GM23338 (cell line): ENCODE measurements at regions not wholly inside any gene's neighbourhood (a gene's known extent, or its start where the extent isn't known, plus 50 kb on each side); places are given as distances from the start of the nearest gene placed in this dataset.

Experiments used
- ATAC-seq: fragments of 200-7000 bp; cut with Tn5 transposase; 3 replicates; pipeline ENCODE4 v1.9.1; 2020
- DNase-seq: peaks from one replicate; pipeline ENCODE4 v3.0.0-alpha.2; 2015; ENCODE audit warnings: low spot score
- H2AFZ ChIP-seq: fragments of 200-600 bp; sonication (generic); 2 replicates; pipeline ENCODE4 v1.8.0; 2016; ENCODE audit warnings: antibody characterized with exemption, mild to moderate bottlenecking, moderate library complexity
- H3F3A ChIP-seq: fragments of 200-600 bp; sonication (generic); replicated peaks from 2 replicates; pipeline ENCODE4 v1.8.0; 2017; ENCODE audit warnings: antibody characterized with exemption, mixed run types, low read depth
- H3K27ac ChIP-seq: fragments of 200-600 bp; sonication (generic); 2 replicates; pipeline ENCODE4 v1.6.1; 2016; ENCODE audit warnings: low read depth
- H3K27me3 ChIP-seq: fragments of 200-600 bp; sonication (generic); 2 replicates; pipeline ENCODE4 v1.8.0; 2016; ENCODE audit warnings: mild to moderate bottlenecking, mixed run types, moderate library complexity; ENCODE audit not compliant: insufficient read depth
- H3K36me3 ChIP-seq: fragments of 200-600 bp; sonication (generic); 2 replicates; pipeline ENCODE4 v1.8.0; 2016; ENCODE audit warnings: mild to moderate bottlenecking; ENCODE audit not compliant: insufficient read depth
- H3K4me1 ChIP-seq: fragments of 200-600 bp; sonication (generic); 2 replicates; pipeline ENCODE4 v1.8.0; 2016; ENCODE audit warnings: mild to moderate bottlenecking, moderate library complexity; ENCODE audit not compliant: insufficient read depth
- H3K4me2 ChIP-seq: fragments of 200-600 bp; sonication (generic); 2 replicates; pipeline ENCODE4 v1.7.1; 2017; ENCODE audit warnings: mixed run types
- H3K4me3 ChIP-seq: fragments of 200-600 bp; sonication (generic); 2 replicates; pipeline ENCODE4 v1.6.1; 2016; ENCODE audit warnings: mixed run types
- H3K79me2 ChIP-seq: fragments of 200-600 bp; sonication (generic); replicated peaks from 2 replicates; pipeline ENCODE4 v1.8.0; 2017; ENCODE audit warnings: mild to moderate bottlenecking; ENCODE audit not compliant: insufficient read depth
- H3K9me2 ChIP-seq: fragments of 200-600 bp; sonication (generic); 2 replicates; pipeline ENCODE4 v1.8.0; 2017; ENCODE audit not compliant: insufficient read depth
- H4K20me1 ChIP-seq: fragments of 200-600 bp; sonication (generic); replicated peaks from 2 replicates; pipeline ENCODE4 v1.8.0; 2017; ENCODE audit warnings: mild to moderate bottlenecking; ENCODE audit not compliant: insufficient read depth
- H3K27ac Mint-ChIP-seq: 2 replicates; pipeline ENCODE4 v1.8.0; 2020; ENCODE audit warnings: inconsistent platforms, mild to moderate bottlenecking, moderate library complexity, mixed read lengths
- H3K27me3 Mint-ChIP-seq: 3 replicates; pipeline ENCODE4 v1.8.0; 2022; ENCODE audit warnings: low read depth, mild to moderate bottlenecking, moderate library complexity, mixed read lengths, inconsistent platforms; ENCODE audit not compliant: insufficient read depth, poor library complexity
- H3K36me3 Mint-ChIP-seq: 3 replicates; pipeline ENCODE4 v1.8.0; 2021; ENCODE audit warnings: low read depth, mild to moderate bottlenecking, inconsistent platforms, moderate library complexity, mixed read lengths
- H3K4me1 Mint-ChIP-seq: 3 replicates; pipeline ENCODE4 v1.8.0; 2020; ENCODE audit warnings: mild to moderate bottlenecking, inconsistent platforms, mixed read lengths
- H3K4me3 Mint-ChIP-seq: 3 replicates; pipeline ENCODE4 v1.8.0; 2021; ENCODE audit warnings: moderate library complexity, mild to moderate bottlenecking, inconsistent platforms, mixed read lengths
- H3K9me3 Mint-ChIP-seq: 3 replicates; pipeline ENCODE4 v1.8.0; 2020; ENCODE audit warnings: moderate library complexity, mild to moderate bottlenecking, inconsistent platforms, mixed read lengths
- CREB1 ChIP-seq: fragments of 250-450 bp; sonication (Bioruptor Pico); IDR thresholded peaks from 2 replicates; pipeline ENCODE4 v1.5.0; 2020; ENCODE audit warnings: low read depth, mild to moderate bottlenecking, moderate library complexity
- EZH2 ChIP-seq: fragments of 200-600 bp; sonication (generic); IDR thresholded peaks from one replicate; pipeline ENCODE4 v1.8.0; 2017; ENCODE audit warnings: antibody characterized with exemption, mild to moderate bottlenecking, low read depth; ENCODE audit not compliant: unreplicated experiment
- EZH2phosphoT487 ChIP-seq: fragments of 200-600 bp; sonication (generic); IDR thresholded peaks from one replicate; pipeline ENCODE4 v1.8.1; 2018; ENCODE audit warnings: antibody characterized with exemption; ENCODE audit not compliant: unreplicated experiment
- ZNF114 ChIP-seq: fragments of 250-450 bp; sonication (Bioruptor Pico); IDR thresholded peaks from 2 replicates; pipeline ENCODE4 v1.5.0; 2020; ENCODE audit warnings: mild to moderate bottlenecking, moderate library complexity
- ZNF331 ChIP-seq: fragments of 250-450 bp; sonication (Bioruptor Pico); IDR thresholded peaks from 2 replicates; pipeline ENCODE4 v1.5.0; 2020; ENCODE audit warnings: low read depth, mild to moderate bottlenecking, moderate library complexity
- TF ChIP-seq, protein P1 (sequence below): fragments of 250-450 bp; sonication (Bioruptor Pico); IDR thresholded peaks from 2 replicates; pipeline ENCODE4 v1.5.0; 2020; ENCODE audit warnings: mild to moderate bottlenecking, moderate library complexity
- TF ChIP-seq, protein P2 (sequence below): IDR thresholded peaks from one replicate; pipeline ENCODE4 v1.6.1; 2018; ENCODE audit warnings: antibody characterized with exemption; ENCODE audit not compliant: unreplicated experiment
- TF ChIP-seq, protein P3 (sequence below): IDR thresholded peaks from 2 replicates; pipeline ENCODE4 v1.6.1; 2016; ENCODE audit warnings: antibody characterized with exemption

DNA sequence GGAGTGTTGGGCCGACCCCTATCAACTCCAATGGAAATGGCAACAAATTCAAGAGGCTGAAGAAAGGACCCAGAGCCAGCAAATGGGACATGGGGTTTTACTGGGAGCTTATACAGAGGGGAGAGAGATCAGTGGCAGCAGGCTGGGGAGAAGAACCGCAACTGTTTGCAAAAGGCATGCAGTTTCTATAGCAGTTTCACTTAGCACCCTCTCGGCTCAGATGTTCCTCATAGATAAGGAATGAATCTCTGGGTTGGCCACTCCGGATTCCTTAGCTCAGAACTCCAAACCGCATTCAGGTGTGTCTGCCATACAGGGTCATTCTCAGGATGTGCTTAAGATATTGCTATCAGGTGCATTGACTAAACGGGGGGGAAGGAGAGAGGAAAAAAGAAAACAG, 71.1 kb upstream of the RPL38 start:
- H4K20me1 ChIP-seq: no peaks in the 10 kb centered on the region
- no peak overlapping the region for H3K4me3 ChIP-seq
- H3K9me3 Mint-ChIP-seq: no peaks in the 10 kb centered on the region
- H3K27ac Mint-ChIP-seq: no peak overlapping the region
- no peaks in the 10 kb centered on the region for H3K9me2 ChIP-seq
- H3K27me3 Mint-ChIP-seq: peaks cover 6% of the 10 kb centered on the region
- H2AFZ ChIP-seq: no peak overlapping the region
- no peak for TF ChIP-seq ZNF331 (CRISPR knock-in tag)
- TF ChIP-seq, protein P1, sequence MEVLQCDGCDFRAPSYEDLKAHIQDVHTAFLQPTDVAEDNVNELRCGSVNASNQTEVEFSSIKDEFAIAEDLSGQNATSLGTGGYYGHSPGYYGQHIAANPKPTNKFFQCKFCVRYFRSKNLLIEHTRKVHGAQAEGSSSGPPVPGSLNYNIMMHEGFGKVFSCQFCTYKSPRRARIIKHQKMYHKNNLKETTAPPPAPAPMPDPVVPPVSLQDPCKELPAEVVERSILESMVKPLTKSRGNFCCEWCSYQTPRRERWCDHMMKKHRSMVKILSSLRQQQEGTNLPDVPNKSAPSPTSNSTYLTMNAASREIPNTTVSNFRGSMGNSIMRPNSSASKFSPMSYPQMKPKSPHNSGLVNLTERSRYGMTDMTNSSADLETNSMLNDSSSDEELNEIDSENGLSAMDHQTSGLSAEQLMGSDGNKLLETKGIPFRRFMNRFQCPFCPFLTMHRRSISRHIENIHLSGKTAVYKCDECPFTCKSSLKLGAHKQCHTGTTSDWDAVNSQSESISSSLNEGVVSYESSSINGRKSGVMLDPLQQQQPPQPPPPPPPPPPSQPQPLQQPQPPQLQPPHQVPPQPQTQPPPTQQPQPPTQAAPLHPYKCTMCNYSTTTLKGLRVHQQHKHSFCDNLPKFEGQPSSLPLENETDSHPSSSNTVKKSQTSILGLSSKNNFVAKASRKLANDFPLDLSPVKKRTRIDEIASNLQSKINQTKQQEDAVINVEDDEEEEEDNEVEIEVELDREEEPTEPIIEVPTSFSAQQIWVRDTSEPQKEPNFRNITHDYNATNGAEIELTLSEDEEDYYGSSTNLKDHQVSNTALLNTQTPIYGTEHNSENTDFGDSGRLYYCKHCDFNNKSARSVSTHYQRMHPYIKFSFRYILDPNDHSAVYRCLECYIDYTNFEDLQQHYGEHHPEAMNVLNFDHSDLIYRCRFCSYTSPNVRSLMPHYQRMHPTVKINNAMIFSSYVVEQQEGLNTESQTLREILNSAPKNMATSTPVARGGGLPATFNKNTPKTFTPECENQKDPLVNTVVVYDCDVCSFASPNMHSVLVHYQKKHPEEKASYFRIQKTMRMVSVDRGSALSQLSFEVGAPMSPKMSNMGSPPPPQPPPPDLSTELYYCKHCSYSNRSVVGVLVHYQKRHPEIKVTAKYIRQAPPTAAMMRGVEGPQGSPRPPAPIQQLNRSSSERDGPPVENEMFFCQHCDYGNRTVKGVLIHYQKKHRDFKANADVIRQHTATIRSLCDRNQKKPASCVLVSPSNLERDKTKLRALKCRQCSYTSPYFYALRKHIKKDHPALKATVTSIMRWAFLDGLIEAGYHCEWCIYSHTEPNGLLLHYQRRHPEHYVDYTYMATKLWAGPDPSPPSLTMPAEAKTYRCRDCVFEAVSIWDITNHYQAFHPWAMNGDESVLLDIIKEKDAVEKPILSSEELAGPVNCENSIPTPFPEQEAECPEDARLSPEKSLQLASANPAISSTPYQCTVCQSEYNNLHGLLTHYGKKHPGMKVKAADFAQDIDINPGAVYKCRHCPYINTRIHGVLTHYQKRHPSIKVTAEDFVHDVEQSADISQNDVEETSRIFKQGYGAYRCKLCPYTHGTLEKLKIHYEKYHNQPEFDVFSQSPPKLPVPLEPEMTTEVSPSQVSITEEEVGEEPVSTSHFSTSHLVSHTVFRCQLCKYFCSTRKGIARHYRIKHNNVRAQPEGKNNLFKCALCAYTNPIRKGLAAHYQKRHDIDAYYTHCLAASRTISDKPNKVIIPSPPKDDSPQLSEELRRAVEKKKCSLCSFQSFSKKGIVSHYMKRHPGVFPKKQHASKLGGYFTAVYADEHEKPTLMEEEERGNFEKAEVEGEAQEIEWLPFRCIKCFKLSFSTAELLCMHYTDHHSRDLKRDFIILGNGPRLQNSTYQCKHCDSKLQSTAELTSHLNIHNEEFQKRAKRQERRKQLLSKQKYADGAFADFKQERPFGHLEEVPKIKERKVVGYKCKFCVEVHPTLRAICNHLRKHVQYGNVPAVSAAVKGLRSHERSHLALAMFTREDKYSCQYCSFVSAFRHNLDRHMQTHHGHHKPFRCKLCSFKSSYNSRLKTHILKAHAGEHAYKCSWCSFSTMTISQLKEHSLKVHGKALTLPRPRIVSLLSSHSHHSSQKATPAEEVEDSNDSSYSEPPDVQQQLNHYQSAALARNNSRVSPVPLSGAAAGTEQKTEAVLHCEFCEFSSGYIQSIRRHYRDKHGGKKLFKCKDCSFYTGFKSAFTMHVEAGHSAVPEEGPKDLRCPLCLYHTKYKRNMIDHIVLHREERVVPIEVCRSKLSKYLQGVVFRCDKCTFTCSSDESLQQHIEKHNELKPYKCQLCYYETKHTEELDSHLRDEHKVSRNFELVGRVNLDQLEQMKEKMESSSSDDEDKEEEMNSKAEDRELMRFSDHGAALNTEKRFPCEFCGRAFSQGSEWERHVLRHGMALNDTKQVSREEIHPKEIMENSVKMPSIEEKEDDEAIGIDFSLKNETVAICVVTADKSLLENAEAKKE (CRISPR knock-in tag): no peak
- TF ChIP-seq, protein P2, sequence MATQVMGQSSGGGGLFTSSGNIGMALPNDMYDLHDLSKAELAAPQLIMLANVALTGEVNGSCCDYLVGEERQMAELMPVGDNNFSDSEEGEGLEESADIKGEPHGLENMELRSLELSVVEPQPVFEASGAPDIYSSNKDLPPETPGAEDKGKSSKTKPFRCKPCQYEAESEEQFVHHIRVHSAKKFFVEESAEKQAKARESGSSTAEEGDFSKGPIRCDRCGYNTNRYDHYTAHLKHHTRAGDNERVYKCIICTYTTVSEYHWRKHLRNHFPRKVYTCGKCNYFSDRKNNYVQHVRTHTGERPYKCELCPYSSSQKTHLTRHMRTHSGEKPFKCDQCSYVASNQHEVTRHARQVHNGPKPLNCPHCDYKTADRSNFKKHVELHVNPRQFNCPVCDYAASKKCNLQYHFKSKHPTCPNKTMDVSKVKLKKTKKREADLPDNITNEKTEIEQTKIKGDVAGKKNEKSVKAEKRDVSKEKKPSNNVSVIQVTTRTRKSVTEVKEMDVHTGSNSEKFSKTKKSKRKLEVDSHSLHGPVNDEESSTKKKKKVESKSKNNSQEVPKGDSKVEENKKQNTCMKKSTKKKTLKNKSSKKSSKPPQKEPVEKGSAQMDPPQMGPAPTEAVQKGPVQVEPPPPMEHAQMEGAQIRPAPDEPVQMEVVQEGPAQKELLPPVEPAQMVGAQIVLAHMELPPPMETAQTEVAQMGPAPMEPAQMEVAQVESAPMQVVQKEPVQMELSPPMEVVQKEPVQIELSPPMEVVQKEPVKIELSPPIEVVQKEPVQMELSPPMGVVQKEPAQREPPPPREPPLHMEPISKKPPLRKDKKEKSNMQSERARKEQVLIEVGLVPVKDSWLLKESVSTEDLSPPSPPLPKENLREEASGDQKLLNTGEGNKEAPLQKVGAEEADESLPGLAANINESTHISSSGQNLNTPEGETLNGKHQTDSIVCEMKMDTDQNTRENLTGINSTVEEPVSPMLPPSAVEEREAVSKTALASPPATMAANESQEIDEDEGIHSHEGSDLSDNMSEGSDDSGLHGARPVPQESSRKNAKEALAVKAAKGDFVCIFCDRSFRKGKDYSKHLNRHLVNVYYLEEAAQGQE: no peak
- TF ChIP-seq EZH2: no peak
- TF ChIP-seq ZNF114: no peak
- TF ChIP-seq EZH2phosphoT487: no peak
- no peak for TF ChIP-seq CREB1 (CRISPR knock-in tag)
- TF ChIP-seq, protein P3, sequence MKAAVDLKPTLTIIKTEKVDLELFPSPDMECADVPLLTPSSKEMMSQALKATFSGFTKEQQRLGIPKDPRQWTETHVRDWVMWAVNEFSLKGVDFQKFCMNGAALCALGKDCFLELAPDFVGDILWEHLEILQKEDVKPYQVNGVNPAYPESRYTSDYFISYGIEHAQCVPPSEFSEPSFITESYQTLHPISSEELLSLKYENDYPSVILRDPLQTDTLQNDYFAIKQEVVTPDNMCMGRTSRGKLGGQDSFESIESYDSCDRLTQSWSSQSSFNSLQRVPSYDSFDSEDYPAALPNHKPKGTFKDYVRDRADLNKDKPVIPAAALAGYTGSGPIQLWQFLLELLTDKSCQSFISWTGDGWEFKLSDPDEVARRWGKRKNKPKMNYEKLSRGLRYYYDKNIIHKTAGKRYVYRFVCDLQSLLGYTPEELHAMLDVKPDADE: no peak
- peaks cover 17% of the 10 kb centered on the region for H3K4me1 Mint-ChIP-seq
- peaks cover 8% of the 10 kb centered on the region; the same call in 1 of the 2 replicates for H3K4me1 ChIP-seq
- H3K4me3 Mint-ChIP-seq: no peak overlapping the region
- no peak overlapping the region for H3K4me2 ChIP-seq
- no peak overlapping the region for H3K27ac ChIP-seq
- no peaks in the 10 kb centered on the region for H3F3A ChIP-seq
- no peaks in the 10 kb centered on the region for H3K79me2 ChIP-seq
- no peaks in the 10 kb centered on the region for H3K36me3 Mint-ChIP-seq
- H3K27me3 ChIP-seq: no peaks in the 10 kb centered on the region
- ATAC-seq: no peak
- DNase-seq: no peak
- H3K36me3 ChIP-seq: no peaks in the 10 kb centered on the region
